Liver (tissue), 8 donors: ENCODE measurements at regions not wholly inside any gene's neighbourhood (a gene's known extent, or its start where the extent isn't known, plus 50 kb on each side); places are given as distances from the start of the nearest gene placed in this dataset.

Experiments
- DNase-seq: peaks from one replicate; pipeline ENCODE4 v3.0.0-alpha.2; 2017; ENCODE audit warnings: low spot score
- H3K27ac ChIP-seq, 2 donors: one replicate each; pipeline ENCODE4 v1.7.0; 2013; ENCODE audit warnings: inconsistent platforms in 2 of 2, low read length in 2 of 2, control low read depth in 1 of 2, low read depth in 1 of 2, mild to moderate bottlenecking in 1 of 2
- H3K27me3 ChIP-seq, 4 donors: one replicate each; pipeline versions ENCODE4 v1.6.1 to v1.7.0; 2013; ENCODE audit warnings: low read length in 3 of 4, inconsistent platforms in 1 of 4, mild to moderate bottlenecking in 1 of 4, moderate library complexity in 1 of 4; ENCODE audit not compliant: control insufficient read depth in 4 of 4, insufficient read depth in 4 of 4
- H3K36me3 ChIP-seq, 4 donors: one replicate each; pipeline versions ENCODE4 v1.6.1 to v1.7.0; 2013; ENCODE audit warnings: low read length in 3 of 4, mild to moderate bottlenecking in 3 of 4, low read depth in 1 of 4, moderate library complexity in 1 of 4; ENCODE audit not compliant: control insufficient read depth in 4 of 4, insufficient read depth in 3 of 4
- H3K4me1 ChIP-seq, 4 donors: one replicate each; pipeline versions ENCODE4 v1.6.1 to v1.7.0; 2013; ENCODE audit warnings: low read length in 3 of 4, mild to moderate bottlenecking in 3 of 4, moderate library complexity in 1 of 4; ENCODE audit not compliant: control insufficient read depth in 4 of 4, insufficient read depth in 4 of 4
- H3K4me3 ChIP-seq, 3 donors: one replicate each; pipeline versions ENCODE4 v1.6.1 to v1.7.0; 2013; ENCODE audit warnings: low read length in 3 of 3, control low read depth in 1 of 3, low read depth in 1 of 3, mild to moderate bottlenecking in 1 of 3
- H3K9ac ChIP-seq, 2 donors: one replicate each; pipeline ENCODE4 v1.7.0; 2013; ENCODE audit warnings: low read length in 2 of 2, mild to moderate bottlenecking in 2 of 2, moderate library complexity in 2 of 2, control low read depth in 1 of 2, low read depth in 1 of 2
- H3K9me3 ChIP-seq, 4 donors: one replicate each; pipeline versions ENCODE4 v1.6.1 to v1.7.0; 2013; ENCODE audit warnings: low read length in 3 of 4; ENCODE audit not compliant: control insufficient read depth in 4 of 4
- EGR1 ChIP-seq, 2 donors: IDR thresholded peaks; 2 replicates each; pipeline ENCODE4 v1.6.1; 2016 to 2018; ENCODE audit warnings: antibody characterized with exemption in 2 of 2, low read depth in 2 of 2
- FOXA1 ChIP-seq: IDR thresholded peaks from 2 replicates; pipeline ENCODE4 v1.6.1; 2016; ENCODE audit warnings: antibody characterized with exemption
- FOXA2 ChIP-seq: IDR thresholded peaks from 2 replicates; pipeline ENCODE4 v1.6.1; 2016; ENCODE audit warnings: antibody characterized with exemption
- GABPA ChIP-seq, 2 donors: IDR thresholded peaks in 1 of 2; conservative IDR thresholded peaks in 1 of 2; 2 replicates each; pipeline ENCODE4 v1.6.1; 2016; ENCODE audit warnings: antibody characterized with exemption in 2 of 2, mild to moderate bottlenecking in 1 of 2, moderate library complexity in 1 of 2
- HNF4A ChIP-seq, 2 donors: conservative IDR thresholded peaks; 2 replicates each; pipeline ENCODE4 v1.6.1; 2016; ENCODE audit warnings: antibody characterized with exemption in 2 of 2, mild to moderate bottlenecking in 2 of 2
- HNF4G ChIP-seq: IDR thresholded peaks from 2 replicates; pipeline ENCODE4 v1.6.1; 2016; ENCODE audit warnings: antibody characterized with exemption
- JUND ChIP-seq, 2 donors: IDR thresholded peaks; 2 replicates each; pipeline ENCODE4 v1.6.1; 2016; ENCODE audit warnings: antibody characterized with exemption in 2 of 2
- NR2F2 ChIP-seq: IDR thresholded peaks from 2 replicates; pipeline ENCODE4 v1.6.1; 2016; ENCODE audit warnings: antibody characterized with exemption
- RAD21 ChIP-seq, 2 donors: IDR thresholded peaks; 2 replicates each; pipeline ENCODE4 v1.6.1; 2016; ENCODE audit warnings: antibody characterized with exemption in 2 of 2, mild to moderate bottlenecking in 2 of 2
- RXRA ChIP-seq, 2 donors: IDR thresholded peaks; 2 replicates each; pipeline ENCODE4 v1.6.1; 2017 to 2018; ENCODE audit warnings: antibody characterized with exemption in 2 of 2, mild to moderate bottlenecking in 1 of 2
- SP1 ChIP-seq: IDR thresholded peaks from 2 replicates; pipeline ENCODE4 v1.6.1; 2018; ENCODE audit warnings: antibody characterized with exemption, mild to moderate bottlenecking
- TAF1 ChIP-seq: conservative IDR thresholded peaks from 2 replicates; pipeline ENCODE4 v1.6.1; 2016; ENCODE audit warnings: antibody characterized with exemption, mild to moderate bottlenecking
- YY1 ChIP-seq: IDR thresholded peaks from 2 replicates; pipeline ENCODE4 v1.6.1; 2016; ENCODE audit warnings: antibody characterized with exemption, mild to moderate bottlenecking
- WGBS: extraction: QIAGEN DNeasy Blood & Tissue Kit; methylation state at CpG from one replicate; pipeline ENCODE4 v1.1.7; 2013; 5-methylcytosine and 5-hydroxymethylcytosine counted together
- TF ChIP-seq, protein P1 (sequence below): IDR thresholded peaks from 2 replicates; pipeline ENCODE4 v1.6.1; 2016; ENCODE audit warnings: antibody characterized with exemption
- TF ChIP-seq, protein P2 (sequence below): IDR thresholded peaks from 2 replicates; pipeline ENCODE4 v1.6.1; 2016; ENCODE audit warnings: antibody characterized with exemption
- TF ChIP-seq, protein P3 (sequence below): IDR thresholded peaks from 2 replicates; pipeline ENCODE4 v1.6.1; 2016; ENCODE audit warnings: antibody characterized with exemption, mild to moderate bottlenecking
- TF ChIP-seq, protein P4 (sequence below): fragments of 150-350 bp; IDR thresholded peaks from 2 replicates; pipeline ENCODE4 v1.5.1; 2017; ENCODE audit warnings: improper control_type of control experiment, low read depth, low read length; ENCODE audit not compliant: missing input control
- TF ChIP-seq, protein P5 (sequence below): IDR thresholded peaks from 2 replicates; pipeline ENCODE4 v1.6.1; 2016; ENCODE audit warnings: antibody characterized with exemption
- donor health status: healthy.
- donor health status: healthy.
- donor health status: healthy.
- donor health status: healthy.
- donor health status: healthy.

DNA sequence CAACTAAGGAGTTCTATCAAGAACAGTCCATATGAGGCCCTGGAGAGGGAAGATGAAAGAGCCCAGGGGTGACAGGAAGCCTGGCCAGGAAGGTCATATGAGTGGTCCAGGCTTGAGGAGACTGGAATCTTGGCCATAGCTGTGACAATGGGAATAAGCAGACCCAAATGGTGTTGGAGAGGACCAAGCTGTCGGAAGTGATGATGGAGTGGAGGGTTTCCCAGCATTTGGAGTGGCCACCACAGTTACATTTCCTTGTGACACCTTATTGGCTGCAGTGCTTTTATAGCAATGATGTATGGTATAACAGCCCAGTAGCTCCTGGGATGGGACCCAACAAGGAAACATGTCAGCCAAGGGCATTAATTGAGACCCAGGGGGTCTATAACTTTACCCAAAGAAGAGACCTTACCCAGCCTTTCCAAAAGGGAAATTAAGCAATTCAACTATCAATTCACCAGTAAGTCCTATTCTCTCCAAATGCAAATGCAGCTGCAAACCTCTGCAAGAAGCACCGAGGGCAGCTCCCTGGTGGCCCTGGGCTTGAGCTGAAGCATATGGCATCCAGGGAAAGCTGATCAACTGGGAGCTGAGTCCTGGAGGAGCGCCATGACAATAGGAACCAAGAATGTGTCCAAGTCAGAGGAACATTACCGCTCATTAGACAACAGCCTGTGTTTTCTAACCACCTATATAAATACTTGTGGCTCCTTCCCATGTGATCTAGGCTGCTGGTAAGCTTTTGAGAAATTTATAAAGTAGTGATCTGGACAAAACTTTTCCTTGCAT is 219.4 kb downstream of the SOD2 start:
- Histone ChIP-seq H3K4me3 (no peak overlapping the region), H3K27ac (no peak overlapping the region), H3K4me1 (peaks cover 0 to 3% (median 0%) of the 10 kb centered on the region in 4 donors), H3K9me3 (peaks cover 0 to 4% (median 2%) of the 10 kb centered on the region in 4 donors), H3K9ac (no peak overlapping the region), H3K36me3 (no peaks in the 10 kb centered on the region), H3K27me3 (no peaks in the 10 kb centered on the region)
- 82% methylated on average over 4 of the region's 4 CpGs for WGBS
- no peak for DNase-seq
- no peak for TF ChIP-seq SP1
- TF ChIP-seq, protein P1, sequence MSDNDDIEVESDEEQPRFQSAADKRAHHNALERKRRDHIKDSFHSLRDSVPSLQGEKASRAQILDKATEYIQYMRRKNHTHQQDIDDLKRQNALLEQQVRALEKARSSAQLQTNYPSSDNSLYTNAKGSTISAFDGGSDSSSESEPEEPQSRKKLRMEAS = no peak
- TF ChIP-seq HNF4G = no peak
- TF ChIP-seq, protein P2, sequence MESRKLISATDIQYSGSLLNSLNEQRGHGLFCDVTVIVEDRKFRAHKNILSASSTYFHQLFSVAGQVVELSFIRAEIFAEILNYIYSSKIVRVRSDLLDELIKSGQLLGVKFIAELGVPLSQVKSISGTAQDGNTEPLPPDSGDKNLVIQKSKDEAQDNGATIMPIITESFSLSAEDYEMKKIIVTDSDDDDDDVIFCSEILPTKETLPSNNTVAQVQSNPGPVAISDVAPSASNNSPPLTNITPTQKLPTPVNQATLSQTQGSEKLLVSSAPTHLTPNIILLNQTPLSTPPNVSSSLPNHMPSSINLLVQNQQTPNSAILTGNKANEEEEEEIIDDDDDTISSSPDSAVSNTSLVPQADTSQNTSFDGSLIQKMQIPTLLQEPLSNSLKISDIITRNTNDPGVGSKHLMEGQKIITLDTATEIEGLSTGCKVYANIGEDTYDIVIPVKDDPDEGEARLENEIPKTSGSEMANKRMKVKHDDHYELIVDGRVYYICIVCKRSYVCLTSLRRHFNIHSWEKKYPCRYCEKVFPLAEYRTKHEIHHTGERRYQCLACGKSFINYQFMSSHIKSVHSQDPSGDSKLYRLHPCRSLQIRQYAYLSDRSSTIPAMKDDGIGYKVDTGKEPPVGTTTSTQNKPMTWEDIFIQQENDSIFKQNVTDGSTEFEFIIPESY = no peak
- TF ChIP-seq HNF4A (conservative IDR thresholded peaks at IDR 0.05) = no peak
- TF ChIP-seq FOXA1 = no peak
- TF ChIP-seq GABPA (IDR thresholded peaks at IDR 0.05 in 1 of 2, conservative IDR thresholded peaks at IDR 0.05 in 1 of 2) = no peak
- TF ChIP-seq RAD21 (IDR thresholded peaks at IDR 0.05) = no peak
- no peak for TF ChIP-seq RXRA (IDR thresholded peaks at IDR 0.05)
- TF ChIP-seq, protein P3, sequence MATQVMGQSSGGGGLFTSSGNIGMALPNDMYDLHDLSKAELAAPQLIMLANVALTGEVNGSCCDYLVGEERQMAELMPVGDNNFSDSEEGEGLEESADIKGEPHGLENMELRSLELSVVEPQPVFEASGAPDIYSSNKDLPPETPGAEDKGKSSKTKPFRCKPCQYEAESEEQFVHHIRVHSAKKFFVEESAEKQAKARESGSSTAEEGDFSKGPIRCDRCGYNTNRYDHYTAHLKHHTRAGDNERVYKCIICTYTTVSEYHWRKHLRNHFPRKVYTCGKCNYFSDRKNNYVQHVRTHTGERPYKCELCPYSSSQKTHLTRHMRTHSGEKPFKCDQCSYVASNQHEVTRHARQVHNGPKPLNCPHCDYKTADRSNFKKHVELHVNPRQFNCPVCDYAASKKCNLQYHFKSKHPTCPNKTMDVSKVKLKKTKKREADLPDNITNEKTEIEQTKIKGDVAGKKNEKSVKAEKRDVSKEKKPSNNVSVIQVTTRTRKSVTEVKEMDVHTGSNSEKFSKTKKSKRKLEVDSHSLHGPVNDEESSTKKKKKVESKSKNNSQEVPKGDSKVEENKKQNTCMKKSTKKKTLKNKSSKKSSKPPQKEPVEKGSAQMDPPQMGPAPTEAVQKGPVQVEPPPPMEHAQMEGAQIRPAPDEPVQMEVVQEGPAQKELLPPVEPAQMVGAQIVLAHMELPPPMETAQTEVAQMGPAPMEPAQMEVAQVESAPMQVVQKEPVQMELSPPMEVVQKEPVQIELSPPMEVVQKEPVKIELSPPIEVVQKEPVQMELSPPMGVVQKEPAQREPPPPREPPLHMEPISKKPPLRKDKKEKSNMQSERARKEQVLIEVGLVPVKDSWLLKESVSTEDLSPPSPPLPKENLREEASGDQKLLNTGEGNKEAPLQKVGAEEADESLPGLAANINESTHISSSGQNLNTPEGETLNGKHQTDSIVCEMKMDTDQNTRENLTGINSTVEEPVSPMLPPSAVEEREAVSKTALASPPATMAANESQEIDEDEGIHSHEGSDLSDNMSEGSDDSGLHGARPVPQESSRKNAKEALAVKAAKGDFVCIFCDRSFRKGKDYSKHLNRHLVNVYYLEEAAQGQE = no peak
- TF ChIP-seq YY1 = no peak
- no peak for TF ChIP-seq JUND (IDR thresholded peaks at IDR 0.05)
- TF ChIP-seq EGR1 (IDR thresholded peaks at IDR 0.05; ENCODE audit: low read depth in 2 of 2) = no peak
- no peak for TF ChIP-seq TAF1
- TF ChIP-seq FOXA2 = no peak
- TF ChIP-seq NR2F2 = no peak
- TF ChIP-seq, protein P4, sequence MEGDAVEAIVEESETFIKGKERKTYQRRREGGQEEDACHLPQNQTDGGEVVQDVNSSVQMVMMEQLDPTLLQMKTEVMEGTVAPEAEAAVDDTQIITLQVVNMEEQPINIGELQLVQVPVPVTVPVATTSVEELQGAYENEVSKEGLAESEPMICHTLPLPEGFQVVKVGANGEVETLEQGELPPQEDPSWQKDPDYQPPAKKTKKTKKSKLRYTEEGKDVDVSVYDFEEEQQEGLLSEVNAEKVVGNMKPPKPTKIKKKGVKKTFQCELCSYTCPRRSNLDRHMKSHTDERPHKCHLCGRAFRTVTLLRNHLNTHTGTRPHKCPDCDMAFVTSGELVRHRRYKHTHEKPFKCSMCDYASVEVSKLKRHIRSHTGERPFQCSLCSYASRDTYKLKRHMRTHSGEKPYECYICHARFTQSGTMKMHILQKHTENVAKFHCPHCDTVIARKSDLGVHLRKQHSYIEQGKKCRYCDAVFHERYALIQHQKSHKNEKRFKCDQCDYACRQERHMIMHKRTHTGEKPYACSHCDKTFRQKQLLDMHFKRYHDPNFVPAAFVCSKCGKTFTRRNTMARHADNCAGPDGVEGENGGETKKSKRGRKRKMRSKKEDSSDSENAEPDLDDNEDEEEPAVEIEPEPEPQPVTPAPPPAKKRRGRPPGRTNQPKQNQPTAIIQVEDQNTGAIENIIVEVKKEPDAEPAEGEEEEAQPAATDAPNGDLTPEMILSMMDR = no peak
- TF ChIP-seq, protein P5, sequence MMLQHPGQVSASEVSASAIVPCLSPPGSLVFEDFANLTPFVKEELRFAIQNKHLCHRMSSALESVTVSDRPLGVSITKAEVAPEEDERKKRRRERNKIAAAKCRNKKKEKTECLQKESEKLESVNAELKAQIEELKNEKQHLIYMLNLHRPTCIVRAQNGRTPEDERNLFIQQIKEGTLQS = no peak
